Fibroblast of the aortic adventitia (primary cell): ENCODE measurements at regions not wholly inside any gene's neighbourhood (a gene's known extent, or its start where the extent isn't known, plus 50 kb on each side); places are given as distances from the start of the nearest gene placed in this dataset.
"Not testable (repeated sequence)": the region's sequence is repeated elsewhere in the genome, so short reads cannot be mapped to it uniquely, and the experiment has no call there.

Source experiments
- DNase-seq: peaks from one replicate; pipeline ENCODE4 v3.0.0-alpha.2; 2010; ENCODE audit warnings: low read depth
- H3K4me3 ChIP-seq: 2 replicates; pipeline ENCODE4 v1.5.1; 2011; ENCODE audit warnings: low read depth, mild to moderate bottlenecking, control low read depth, low read length, moderate library complexity
- TF ChIP-seq, protein P1 (sequence below): IDR thresholded peaks from 2 replicates; pipeline ENCODE4 v1.5.1; 2011; ENCODE audit warnings: mild to moderate bottlenecking, low read length, control low read depth, inconsistent platforms; ENCODE audit not compliant: insufficient read depth

GRCh38 chr7:85356916-85357315, 170.1 kb upstream of the SEMA3D start:
- TF ChIP-seq, protein P1, sequence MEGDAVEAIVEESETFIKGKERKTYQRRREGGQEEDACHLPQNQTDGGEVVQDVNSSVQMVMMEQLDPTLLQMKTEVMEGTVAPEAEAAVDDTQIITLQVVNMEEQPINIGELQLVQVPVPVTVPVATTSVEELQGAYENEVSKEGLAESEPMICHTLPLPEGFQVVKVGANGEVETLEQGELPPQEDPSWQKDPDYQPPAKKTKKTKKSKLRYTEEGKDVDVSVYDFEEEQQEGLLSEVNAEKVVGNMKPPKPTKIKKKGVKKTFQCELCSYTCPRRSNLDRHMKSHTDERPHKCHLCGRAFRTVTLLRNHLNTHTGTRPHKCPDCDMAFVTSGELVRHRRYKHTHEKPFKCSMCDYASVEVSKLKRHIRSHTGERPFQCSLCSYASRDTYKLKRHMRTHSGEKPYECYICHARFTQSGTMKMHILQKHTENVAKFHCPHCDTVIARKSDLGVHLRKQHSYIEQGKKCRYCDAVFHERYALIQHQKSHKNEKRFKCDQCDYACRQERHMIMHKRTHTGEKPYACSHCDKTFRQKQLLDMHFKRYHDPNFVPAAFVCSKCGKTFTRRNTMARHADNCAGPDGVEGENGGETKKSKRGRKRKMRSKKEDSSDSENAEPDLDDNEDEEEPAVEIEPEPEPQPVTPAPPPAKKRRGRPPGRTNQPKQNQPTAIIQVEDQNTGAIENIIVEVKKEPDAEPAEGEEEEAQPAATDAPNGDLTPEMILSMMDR, result no peak
- no peak for DNase-seq

DNA sequence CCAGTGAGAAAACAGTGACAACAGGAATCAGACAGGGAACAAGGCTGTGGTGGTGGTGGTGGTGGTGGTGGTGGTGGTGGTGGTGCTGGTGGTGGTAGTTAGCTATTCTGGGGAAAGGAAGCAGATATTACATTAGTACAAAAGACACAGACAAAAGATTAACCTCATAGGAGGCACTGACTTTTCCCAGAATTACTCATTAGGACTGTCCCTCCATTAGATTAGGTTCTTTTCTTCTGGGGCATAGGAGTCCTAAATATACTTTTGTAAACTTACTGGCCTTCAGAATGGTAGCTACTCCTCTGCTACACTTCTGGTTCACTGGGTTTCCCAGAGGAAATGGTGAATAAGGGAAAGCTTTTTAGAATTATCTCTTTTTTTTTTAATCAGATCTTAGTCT, 156.6 kb upstream of the SEMA3D start:
- TF ChIP-seq, protein P1, result no peak
- DNase-seq, result no peak
- no peak overlapping the region for H3K4me3 ChIP-seq

More at GRCh38 chr7:85356916-85357315, 170.1 kb upstream of the SEMA3D start:
- H3K4me3 ChIP-seq, result no peak overlapping the region

GRCh38 chr7:85342781-85343180, 155.9 kb upstream of the SEMA3D start:
- no peak for DNase-seq
- TF ChIP-seq, protein P1, result no peak
- H3K4me3 ChIP-seq, result no peak overlapping the region

DNA sequence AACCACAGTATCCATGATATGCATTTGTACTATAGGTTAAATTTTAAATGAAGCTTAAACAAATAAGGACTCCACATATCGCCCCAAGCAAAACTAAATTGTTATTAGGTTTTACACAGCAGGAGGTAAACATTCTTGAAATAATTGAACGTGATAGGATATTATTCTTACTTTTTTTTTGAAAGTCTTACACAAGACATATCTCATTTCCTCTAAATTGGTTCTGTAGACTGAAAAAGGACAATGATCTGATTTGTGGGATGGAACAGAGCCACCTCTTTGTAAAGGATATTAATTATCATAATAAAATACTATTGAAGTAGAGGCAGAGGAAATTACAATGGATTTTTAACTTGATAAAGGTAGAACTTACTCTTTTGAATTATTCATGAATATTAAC, 155.1 kb upstream of the SEMA3D start:
- DNase-seq, result no peak
- no peak overlapping the region for H3K4me3 ChIP-seq
- TF ChIP-seq, protein P1, result no peak

DNA sequence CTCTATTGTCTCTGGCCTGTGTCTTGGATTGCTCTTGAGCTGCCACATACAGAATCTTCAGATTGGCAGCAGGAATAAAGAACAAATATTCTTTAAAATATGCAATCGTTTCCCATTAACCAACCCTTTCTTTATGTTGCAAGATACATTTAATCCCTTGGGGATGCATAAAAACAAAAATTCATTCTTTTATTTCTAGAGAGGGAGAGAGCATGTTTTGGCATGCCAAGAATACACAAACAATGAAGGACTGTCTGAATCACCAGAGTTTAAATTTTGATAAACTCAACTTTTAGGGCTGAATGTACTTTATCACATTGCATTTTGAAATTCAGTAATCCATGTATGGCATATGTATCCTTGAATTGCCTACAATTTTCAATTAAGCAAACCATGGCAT, 154.3 kb upstream of the SEMA3D start:
- DNase-seq, result no peak
- TF ChIP-seq, protein P1, result no peak
- no peak overlapping the region for H3K4me3 ChIP-seq

DNA sequence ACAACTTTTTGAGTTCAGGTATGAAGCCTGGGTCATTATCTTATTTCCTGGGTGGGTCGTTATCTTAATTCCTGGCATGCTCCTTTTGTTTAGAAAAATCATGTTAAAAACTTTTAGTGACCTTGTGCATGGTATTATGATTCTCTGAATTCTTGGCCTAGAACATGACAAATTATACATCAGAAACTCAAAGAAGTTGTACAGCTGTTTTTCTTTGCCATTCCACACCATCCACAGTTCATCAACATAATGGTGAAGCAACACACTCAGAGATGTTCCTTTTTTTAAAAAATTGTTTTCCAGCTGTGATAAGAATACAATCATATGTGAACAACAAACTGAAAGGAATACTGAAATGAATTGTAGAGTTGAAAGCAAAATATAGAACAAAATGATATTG, 149.2 kb upstream of the SEMA3D start:
- no peak overlapping the region for H3K4me3 ChIP-seq
- no peak for DNase-seq
- TF ChIP-seq, protein P1, result no peak

DNA sequence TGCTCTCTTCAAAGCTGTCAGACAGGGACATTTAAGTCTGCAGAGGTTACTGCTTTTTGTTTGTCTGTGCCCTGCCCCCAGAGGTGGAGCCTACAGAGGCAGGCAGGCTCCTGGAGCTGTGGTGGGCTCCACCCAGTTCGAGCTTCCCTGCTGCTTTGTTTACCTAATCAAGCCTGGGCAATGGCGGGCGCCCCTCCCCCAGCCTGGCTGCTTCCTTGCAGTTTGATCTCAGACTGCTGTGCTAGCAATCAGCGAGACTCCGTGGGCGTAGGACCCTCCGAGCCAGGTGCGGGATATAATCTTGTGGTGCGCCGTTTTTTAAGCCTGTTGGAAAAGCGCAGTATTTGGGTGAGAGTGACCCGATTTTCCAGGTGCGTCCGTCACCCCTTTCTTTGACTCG, 148.3 kb upstream of the SEMA3D start:
- not testable (repeated sequence) for H3K4me3 ChIP-seq, DNase-seq
